SK-N-MC (cell line): ENCODE measurements at regions not wholly inside any gene's neighbourhood (a gene's known extent, or its start where the extent isn't known, plus 50 kb on each side); places are given as distances from the start of the nearest gene placed in this dataset.
"Not testable (repeated sequence)": the region's sequence is repeated elsewhere in the genome, so short reads cannot be mapped to it uniquely, and the experiment has no call there.

ENCODE experiments used
- DNase-seq: peaks from one replicate; pipeline ENCODE4 v3.0.0-alpha.2; 2011; ENCODE audit warnings: low read depth, low spot score
- H3K27ac ChIP-seq: fragments of 200-600 bp; sonication (generic); 2 replicates; pipeline ENCODE4 v1.5.1; 2016; ENCODE audit warnings: mixed run types
- H3K36me3 ChIP-seq: fragments of 200-600 bp; sonication (generic); 2 replicates; pipeline ENCODE4 v1.6.1; 2017; ENCODE audit warnings: antibody characterized with exemption, low read length, mixed read lengths; ENCODE audit not compliant: insufficient read depth
- H3K4me3 ChIP-seq: fragments of 200-600 bp; sonication (generic); 2 replicates; pipeline ENCODE4 v1.5.1; 2016
- H3K9ac ChIP-seq: fragments of 200-600 bp; sonication (generic); 2 replicates; pipeline ENCODE4 v1.8.0; 2017; ENCODE audit warnings: mixed run types, mixed read lengths; ENCODE audit not compliant: insufficient read length
- H3K9me3 ChIP-seq: fragments of 200-600 bp; sonication (generic); 2 replicates; pipeline ENCODE4 v1.6.1; 2017; ENCODE audit warnings: low read depth, mild to moderate bottlenecking, antibody characterized with exemption, low read length, moderate library complexity, mixed read lengths
- EZH2 ChIP-seq: fragments of 200-600 bp; sonication (generic); IDR thresholded peaks from one replicate; pipeline ENCODE4 v1.6.1; 2017; ENCODE audit warnings: antibody characterized with exemption
- FOXP2 ChIP-seq: optimal IDR thresholded peaks from 2 replicates; pipeline ENCODE3; 2011; ENCODE audit warnings: mild to moderate bottlenecking, moderate library complexity; ENCODE audit not compliant: insufficient read depth; ENCODE audit errors: extremely low read length, control extremely low read depth
- POLR2AphosphoS5 ChIP-seq: IDR thresholded peaks from 2 replicates; pipeline ENCODE4 v1.6.1; 2012; ENCODE audit warnings: mild to moderate bottlenecking, low read depth, low read length, borderline replicate concordance

- Histone ChIP-seq H3K4me3 (no peak overlapping the region), H3K9me3 (no peaks in the 10 kb centered on the region), H3K27ac (no peak overlapping the region), H3K36me3 (no peaks in the 10 kb centered on the region), H3K9ac (no peak overlapping the region)
- no peak for TF ChIP-seq EZH2
- no peak for TF ChIP-seq FOXP2
- TF ChIP-seq POLR2AphosphoS5, result no peak
- no peak for DNase-seq
These were observed 143.2 kb downstream of the PSAT1 start for GRCh38 chr9:78439866-78440830.

GRCh38 chr9:78441396-78441795 is 144.5 kb downstream of the PSAT1 start:
- Histone ChIP-seq H3K27ac (no peak overlapping the region), H3K4me3 (no peak overlapping the region), H3K36me3 (no peaks in the 10 kb centered on the region), H3K9me3 (no peaks in the 10 kb centered on the region), H3K9ac (no peak overlapping the region)
- no peak for DNase-seq
- TF ChIP-seq POLR2AphosphoS5 (no peak), FOXP2 (no peak), EZH2 (no peak)

- TF ChIP-seq POLR2AphosphoS5 (no peak), EZH2 (no peak), FOXP2 (no peak)
- no peak overlapping the region for H3K4me3 ChIP-seq
- no peaks in the 10 kb centered on the region for H3K36me3 ChIP-seq
- DNase-seq, result no peak
- H3K9ac ChIP-seq, result no peak overlapping the region
- no peaks in the 10 kb centered on the region for H3K9me3 ChIP-seq
- H3K27ac ChIP-seq, result no peak overlapping the region
These were observed 145.0 kb downstream of the PSAT1 start for GRCh38 chr9:78441822-78442431.

- H3K9ac ChIP-seq, H3K36me3 ChIP-seq, H3K27ac ChIP-seq, DNase-seq, H3K4me3 ChIP-seq, H3K9me3 ChIP-seq: not testable (repeated sequence)
These were observed 145.7 kb downstream of the PSAT1 start for GRCh38 chr9:78442577-78442976.

- TF ChIP-seq EZH2 (no peak), FOXP2 (no peak), POLR2AphosphoS5 (no peak)
- H3K36me3 ChIP-seq, result no peaks in the 10 kb centered on the region
- H3K9ac ChIP-seq, result no peak overlapping the region
- H3K27ac ChIP-seq, result no peak overlapping the region
- no peak for DNase-seq
- H3K4me3 ChIP-seq, result no peak overlapping the region
- H3K9me3 ChIP-seq, result no peaks in the 10 kb centered on the region
These were observed 147.0 kb downstream of the PSAT1 start for GRCh38 chr9:78443946-78444345.

- Histone ChIP-seq H3K4me3 (no peak overlapping the region), H3K27ac (no peak overlapping the region), H3K36me3 (no peaks in the 10 kb centered on the region), H3K9me3 (no peaks in the 10 kb centered on the region), H3K9ac (no peak overlapping the region)
- DNase-seq, result no peak
- TF ChIP-seq POLR2AphosphoS5, result no peak
- no peak for TF ChIP-seq FOXP2
- TF ChIP-seq EZH2, result no peak
These were observed 152.2 kb downstream of the PSAT1 start for GRCh38 chr9:78448960-78449673.

GRCh38 chr9:78453450-78453849 is 156.5 kb downstream of the PSAT1 start:
- Histone ChIP-seq H3K4me3 (no peak overlapping the region), H3K9me3 (no peaks in the 10 kb centered on the region), H3K36me3 (no peaks in the 10 kb centered on the region), H3K27ac (no peak overlapping the region), H3K9ac (no peak overlapping the region)
- TF ChIP-seq EZH2 (no peak), POLR2AphosphoS5 (no peak), FOXP2 (no peak)
- no peak for DNase-seq

GRCh38 chr9:78462611-78463010 is 165.7 kb downstream of the PSAT1 start:
- Histone ChIP-seq H3K36me3 (no peaks in the 10 kb centered on the region), H3K27ac (no peak overlapping the region), H3K4me3 (no peak overlapping the region), H3K9ac (no peak overlapping the region), H3K9me3 (no peaks in the 10 kb centered on the region)
- TF ChIP-seq FOXP2 (no peak), EZH2 (no peak), POLR2AphosphoS5 (no peak)
- no peak for DNase-seq

- no peaks in the 10 kb centered on the region for H3K36me3 ChIP-seq
- TF ChIP-seq POLR2AphosphoS5 (no peak), FOXP2 (no peak), EZH2 (no peak)
These were observed 166.8 kb downstream of the PSAT1 start for GRCh38 chr9:78463750-78464149.

More at GRCh38 chr9:78463750-78464149, 166.8 kb downstream of the PSAT1 start:
- no peak for DNase-seq
- Histone ChIP-seq H3K9ac (no peak overlapping the region), H3K4me3 (no peak overlapping the region), H3K9me3 (no peaks in the 10 kb centered on the region), H3K27ac (no peak overlapping the region)
